Activated CD8-positive, alpha-beta memory T cell treated with anti-CD3 and anti-CD28 coated beads, Interleukin-2, amount 50 U/mL, for 4 hours (primary cell): ENCODE measurements at regions not wholly inside any gene's neighbourhood (a gene's known extent, or its start where the extent isn't known, plus 50 kb on each side); places are given as distances from the start of the nearest gene placed in this dataset.
"Not testable (repeated sequence)": the region's sequence is repeated elsewhere in the genome, so short reads cannot be mapped to it uniquely, and the experiment has no call there.

ENCODE experiments used
- DNase-seq: peaks from one replicate; pipeline ENCODE4 v3.0.0-alpha.2; 2020

DNA sequence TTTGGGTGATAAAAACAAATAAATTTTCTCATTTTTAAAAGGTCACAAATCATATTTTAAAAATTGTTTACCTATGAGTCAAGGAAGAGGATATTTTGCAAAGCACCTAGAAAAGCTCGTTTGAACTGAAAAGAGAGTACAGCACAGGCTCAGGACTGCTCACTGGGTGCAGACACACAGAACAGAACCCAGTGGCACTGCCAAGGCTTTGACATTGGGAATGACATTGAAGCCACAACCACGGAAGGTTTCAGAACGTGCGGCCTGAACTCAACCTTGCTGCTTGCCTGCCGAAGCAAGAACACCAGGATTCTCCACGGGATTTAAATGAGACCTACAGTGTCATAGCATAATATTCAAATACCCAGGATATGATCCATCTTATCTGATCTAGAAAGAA lies 597.1 kb upstream of the B3GAT1 start:
- no peak for DNase-seq

DNA sequence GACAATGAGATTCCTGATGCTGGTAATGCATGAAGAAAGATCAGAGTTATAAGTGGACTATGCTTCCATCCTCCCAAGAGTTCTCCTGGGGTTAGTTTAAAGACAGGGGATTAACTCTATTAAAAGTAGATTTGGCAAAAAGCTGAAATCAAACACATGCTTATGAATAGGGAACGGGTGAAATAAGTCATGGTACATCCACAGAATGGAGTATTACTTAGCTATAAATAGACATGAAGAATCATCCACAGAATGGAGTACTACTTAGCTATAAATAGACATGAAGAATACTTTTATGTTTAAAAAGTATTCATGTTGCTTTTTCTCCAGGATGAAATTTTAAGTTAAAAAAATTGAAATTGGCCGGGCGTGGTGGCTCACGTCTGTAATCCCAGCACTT lies 596.4 kb upstream of the B3GAT1 start:
- DNase-seq: no peak

DNA sequence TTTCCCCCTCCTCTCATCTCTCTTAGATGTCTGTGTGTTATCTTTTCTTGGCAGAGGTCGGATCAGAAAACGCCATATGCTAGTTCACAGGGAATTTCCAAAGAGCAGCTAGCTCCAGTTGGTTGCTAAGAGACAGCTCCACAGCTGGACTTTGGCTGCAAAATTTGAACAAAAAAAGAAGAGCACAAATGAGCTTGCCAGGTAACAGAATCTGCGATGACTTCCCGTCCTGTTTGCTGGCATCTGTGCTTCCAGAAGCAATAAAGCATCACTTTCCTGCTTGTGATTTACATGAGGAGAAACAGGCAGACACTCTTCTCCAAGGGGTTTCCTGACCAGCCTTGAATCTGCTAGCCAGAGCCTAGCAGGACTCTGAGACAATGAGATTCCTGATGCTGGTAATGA lies 596.0 kb upstream of the B3GAT1 start:
- no peak for DNase-seq

- DNase-seq: no peak
These were observed 594.8 kb upstream of the B3GAT1 start for GRCh38 chr11:135006800-135007199.

- DNase-seq: no peak
These were observed 592.5 kb upstream of the B3GAT1 start for GRCh38 chr11:135004495-135004894.

- no peak for DNase-seq
These were observed 590.2 kb upstream of the B3GAT1 start for GRCh38 chr11:135002236-135002635.

DNA sequence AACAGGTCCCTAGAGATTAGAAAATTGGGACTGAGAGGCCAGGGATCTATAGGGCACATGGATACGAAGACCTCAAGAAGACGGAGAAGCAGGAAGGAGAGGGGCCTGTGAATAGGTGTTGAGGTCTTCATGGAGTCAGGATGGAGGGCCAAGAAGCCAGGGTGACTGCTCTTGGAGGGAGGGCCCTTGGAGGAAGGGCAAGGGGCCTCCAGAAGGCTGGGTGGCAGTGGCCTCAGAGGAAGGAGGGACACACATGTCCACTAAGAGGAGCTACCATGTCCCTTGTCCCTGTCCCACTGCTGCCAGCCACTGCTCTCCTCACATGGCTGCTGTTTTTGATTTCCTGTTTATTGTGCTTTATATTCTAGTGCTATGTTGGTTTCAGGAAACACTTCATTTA lies 589.5 kb upstream of the B3GAT1 start:
- no peak for DNase-seq

DNA sequence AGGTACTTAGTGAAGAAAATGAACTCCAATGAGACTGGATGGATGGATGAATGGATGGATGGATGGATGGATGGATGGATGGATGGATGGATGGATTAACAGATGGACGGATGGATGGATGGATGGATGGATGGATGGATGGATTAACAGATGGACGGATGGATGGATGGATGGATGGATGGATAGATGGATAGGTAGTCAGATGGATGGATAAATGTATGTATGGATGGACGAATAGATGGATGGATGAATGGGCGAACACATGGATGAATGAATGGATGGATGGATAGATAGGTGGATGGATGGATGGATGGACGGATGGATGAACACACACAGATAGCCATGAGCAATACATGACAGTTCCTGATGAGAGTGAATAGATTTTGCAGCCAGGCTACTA lies 589.0 kb upstream of the B3GAT1 start:
- not testable (repeated sequence) for DNase-seq

DNA sequence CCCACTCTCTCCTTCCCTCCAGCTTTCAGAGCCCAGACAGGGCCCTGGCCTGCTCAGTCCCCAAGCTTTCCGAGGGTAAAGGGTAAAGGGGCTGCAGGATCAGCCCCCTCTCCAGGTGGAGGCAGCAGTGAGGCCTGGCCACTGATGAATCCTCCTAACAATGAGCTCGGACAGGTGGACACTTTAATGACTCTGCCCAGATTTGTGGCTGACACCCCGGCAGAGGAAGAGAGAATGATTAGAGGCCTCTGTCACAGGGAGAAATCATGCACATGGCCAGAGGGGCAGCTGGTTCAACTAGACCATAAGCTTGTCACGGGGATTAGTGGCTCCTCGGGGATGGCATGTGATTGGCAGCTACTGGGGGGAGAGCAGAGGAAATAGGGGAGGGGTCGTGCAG lies 587.5 kb upstream of the B3GAT1 start:
- DNase-seq: no peak

DNA sequence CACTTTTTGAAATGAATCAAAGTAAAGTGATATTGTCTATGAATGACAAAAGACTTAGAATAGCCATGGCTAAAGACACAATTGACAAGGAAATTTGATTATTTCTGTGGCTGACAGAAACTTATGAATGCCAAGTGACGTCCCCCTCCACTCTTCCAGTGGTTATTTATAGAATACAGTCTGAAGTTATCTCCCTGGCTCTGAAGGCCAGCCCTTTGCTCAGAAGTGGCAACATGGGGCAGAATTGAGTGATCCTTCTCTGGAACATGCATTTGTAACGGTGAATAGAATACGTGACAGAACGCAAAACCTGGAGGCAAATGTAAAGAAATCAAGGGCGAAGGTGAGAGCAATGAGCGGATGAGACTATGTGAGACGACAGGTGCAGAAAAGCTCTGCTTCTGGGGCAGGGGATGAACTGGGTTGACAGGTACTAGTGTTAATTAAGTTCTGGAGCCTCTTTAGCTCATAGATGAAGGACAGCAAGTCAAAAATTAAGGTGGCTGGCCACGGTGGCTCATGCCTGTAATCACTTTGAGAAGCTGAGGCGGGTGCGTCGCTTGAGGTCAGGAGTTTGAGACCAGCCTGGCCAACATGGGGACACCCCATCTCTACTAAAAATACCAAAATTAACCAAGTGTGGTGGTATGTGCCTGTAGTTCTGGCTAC lies 585.7 kb upstream of the B3GAT1 start:
- DNase-seq: no peak

DNA sequence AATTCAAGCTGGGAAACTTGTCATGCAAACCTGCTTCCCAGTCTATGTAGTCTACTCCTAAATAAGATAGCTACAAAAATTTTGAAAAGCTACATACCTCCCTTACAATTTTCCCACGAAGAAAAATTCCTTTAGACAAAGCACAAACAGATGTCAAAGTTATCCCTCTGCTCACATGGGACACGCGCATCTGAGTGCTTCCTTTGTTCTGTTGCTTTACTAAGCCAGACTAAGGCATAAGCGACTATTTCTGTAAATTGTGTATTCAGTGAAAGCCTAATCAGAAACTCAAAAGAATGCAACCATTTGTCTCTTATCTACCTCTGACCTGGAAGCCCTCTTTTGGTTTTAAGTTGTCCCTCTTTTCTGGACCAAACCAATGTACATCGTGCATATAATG lies 583.7 kb upstream of the B3GAT1 start:
- DNase-seq: no peak

DNA sequence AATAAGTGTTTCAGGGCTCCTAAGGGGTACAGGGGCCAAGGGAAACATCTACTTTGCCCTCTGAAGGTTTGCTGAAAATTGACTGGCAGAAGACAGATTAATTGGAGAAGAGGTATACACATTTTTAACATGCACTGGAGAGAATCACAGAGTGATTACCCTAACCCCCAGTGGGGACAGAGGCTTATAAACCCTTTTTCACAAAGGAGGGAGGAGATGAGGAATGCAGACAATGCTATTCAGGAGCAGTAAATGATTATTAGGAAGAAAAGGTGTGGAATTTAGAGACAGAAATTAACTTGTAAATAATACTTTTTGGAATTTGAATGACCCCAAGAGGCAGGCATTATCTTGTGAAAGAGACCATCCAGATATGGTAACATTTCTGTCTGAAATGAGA lies 582.4 kb upstream of the B3GAT1 start:
- DNase-seq: no peak

- no peak for DNase-seq
These were observed 581.7 kb upstream of the B3GAT1 start for GRCh38 chr11:134993691-134994243.

DNA sequence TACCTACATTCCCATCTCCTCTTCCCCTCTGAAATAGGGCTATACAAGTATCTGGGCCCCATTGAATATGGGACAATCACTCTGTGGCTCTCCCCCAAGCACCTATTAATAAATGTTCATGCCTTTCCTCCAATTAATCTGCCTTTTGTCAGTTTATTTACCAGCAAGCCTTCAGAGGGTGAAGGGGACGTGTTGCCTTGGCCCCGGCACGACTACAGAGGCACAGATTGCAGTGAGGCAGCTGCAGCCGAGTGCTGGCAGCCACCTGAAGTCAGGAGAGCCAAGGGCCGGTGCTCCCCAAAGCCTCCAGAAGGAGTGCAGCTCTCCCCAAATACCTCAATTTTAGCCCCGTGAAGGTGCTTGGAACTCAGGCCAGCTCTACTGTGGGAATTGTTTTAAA lies 580.9 kb upstream of the B3GAT1 start:
- no peak for DNase-seq

GRCh38 chr11:134988495-134988894 lies 576.5 kb upstream of the B3GAT1 start:
- DNase-seq: no peak

DNA sequence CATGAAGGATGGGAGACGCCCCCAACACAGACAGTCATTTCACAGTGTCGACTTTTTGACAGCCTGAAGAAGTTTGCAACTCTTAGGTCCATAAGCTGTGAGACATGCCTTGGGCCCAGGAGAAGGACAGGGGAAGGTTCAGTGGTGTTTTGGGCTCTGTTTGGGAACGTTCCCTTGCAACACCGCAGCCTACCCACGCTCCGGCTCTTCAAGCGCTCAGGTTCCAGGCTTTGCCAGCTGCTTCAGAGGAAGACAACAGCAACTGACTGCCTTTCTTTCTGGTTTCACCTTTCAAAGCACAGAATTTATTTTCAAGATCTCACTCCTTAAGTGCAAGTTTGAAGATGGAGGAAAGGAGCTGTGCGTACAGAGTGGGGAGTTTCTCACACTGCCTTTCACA lies 575.8 kb upstream of the B3GAT1 start:
- DNase-seq: no peak

DNA sequence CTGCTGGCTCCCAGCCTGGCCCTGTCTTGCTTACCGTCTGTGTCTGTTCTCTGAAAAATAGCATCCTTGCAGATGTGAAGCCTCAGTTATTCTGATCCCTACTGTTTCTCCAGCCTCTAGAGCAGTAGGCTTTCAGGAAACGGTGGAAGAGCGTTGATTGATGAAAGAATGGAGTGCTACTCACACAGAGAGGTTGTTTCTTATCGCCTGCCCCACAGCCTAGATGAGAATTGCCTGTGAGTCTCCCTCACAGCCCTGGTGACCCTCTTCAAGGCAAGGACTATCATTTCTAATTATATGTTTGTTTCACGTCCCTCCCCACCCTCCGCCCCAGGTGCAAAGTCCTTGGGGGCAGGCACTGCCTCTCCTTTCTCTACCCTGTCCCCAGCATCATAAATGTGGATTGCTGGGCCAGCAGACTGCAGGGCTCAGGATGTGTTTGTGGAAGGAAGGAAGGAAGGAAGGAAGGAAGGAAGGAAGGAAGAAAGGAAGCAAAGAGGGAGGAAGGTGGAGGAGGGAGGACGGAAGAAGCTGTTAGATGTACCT lies 575.3 kb upstream of the B3GAT1 start:
- DNase-seq: no peak

- DNase-seq: no peak
These were observed 572.4 kb upstream of the B3GAT1 start for GRCh38 chr11:134984421-134984820.

DNA sequence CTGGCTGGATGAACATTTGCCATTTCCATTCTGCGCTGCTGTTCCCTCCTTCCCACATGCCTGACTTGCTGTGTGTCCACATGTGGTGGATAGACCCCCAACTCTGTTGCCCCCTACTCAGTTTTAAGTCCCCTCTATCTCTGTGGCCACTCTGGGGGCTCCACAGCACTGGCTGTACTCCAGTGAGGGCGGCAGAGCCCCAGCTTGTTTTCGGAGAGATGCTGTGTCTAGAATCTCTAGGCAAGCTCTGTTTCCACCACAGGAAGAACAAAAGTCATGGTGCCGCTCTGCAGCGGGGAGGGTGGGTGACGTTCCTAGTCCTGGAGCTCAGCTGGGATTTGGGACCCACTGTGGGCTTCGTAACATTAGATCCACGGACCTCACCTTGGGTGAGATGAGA lies 570.4 kb upstream of the B3GAT1 start:
- not testable (repeated sequence) for DNase-seq

DNA sequence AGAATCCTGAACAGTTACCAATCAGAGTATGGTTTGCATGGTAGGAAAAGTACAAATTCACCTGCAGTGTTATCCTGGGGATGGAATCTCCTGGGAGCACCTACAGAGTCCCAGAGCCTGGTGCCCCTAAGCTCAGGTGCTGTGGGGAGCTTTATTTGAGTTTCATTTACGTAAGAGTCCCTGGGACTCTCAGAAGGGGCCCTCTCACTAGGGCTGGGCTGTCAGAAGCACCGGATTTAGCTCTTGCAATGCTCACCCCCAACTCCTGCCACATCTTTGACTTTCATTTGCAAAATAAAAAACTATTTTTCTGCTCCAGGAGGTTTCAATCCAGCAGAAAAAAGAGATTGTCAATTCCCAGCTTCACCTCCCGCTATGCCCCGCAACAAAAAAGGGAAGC lies 569.8 kb upstream of the B3GAT1 start:
- no peak for DNase-seq

DNA sequence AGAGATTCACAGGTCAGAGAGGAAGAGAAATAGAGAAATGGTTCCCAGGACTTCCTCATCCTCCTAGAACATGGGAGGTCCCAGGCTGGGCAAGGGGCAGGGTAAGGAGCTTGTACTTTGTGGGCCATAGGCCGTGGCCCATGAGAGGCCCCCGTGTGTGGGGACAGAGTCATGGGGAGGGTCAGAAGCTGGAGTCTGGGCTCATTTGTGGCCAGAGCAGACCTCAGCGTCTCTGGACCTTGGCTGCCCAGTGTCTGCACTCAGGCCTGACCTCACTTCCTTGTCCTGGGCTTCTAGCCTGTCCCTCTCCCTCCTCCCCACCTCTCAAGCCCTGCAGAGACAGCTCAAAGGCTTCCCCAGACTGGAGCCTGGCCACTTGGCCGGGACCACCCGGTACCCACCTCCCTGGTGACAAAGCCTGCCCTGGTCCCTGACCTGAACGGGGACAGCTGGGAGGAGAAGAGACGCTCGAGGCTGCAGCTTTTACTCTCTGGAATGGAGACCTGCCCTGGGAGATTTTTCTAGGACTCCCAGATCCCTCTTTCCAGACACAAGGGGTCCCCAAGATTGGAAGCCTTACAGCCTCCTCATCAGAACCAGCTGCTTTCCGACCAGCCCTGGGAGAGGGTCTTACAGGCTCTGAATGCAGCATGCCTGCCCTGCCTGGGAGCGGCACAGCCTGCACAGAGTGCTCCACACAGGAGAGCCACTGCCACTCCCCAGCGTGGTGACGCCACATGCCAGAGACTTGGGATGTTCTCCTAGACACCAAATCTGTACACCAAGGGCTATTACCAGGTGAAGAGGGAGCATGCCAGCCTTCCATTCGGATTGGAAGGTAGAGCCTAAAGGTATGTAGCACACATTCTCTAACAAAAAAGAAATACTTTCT lies 569.0 kb upstream of the B3GAT1 start:
- DNase-seq: no peak

DNA sequence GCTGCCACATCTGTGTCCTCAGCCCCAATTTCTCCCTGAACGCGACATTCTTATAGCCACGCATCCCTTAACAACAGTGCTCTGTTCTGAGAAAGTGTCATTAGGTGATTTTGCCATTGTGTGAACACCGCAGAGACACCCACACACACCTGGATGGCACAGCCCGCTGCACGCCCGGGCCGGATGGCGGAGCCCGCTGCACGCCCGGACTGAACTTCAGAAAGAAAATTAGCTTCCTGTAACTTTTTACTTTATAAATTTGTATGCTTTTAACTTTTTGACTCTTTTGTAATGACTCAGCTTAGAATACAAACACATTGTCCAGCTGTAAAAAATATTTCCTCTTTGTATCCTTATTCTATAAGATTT lies 567.0 kb upstream of the B3GAT1 start:
- DNase-seq: not testable (repeated sequence)

DNA sequence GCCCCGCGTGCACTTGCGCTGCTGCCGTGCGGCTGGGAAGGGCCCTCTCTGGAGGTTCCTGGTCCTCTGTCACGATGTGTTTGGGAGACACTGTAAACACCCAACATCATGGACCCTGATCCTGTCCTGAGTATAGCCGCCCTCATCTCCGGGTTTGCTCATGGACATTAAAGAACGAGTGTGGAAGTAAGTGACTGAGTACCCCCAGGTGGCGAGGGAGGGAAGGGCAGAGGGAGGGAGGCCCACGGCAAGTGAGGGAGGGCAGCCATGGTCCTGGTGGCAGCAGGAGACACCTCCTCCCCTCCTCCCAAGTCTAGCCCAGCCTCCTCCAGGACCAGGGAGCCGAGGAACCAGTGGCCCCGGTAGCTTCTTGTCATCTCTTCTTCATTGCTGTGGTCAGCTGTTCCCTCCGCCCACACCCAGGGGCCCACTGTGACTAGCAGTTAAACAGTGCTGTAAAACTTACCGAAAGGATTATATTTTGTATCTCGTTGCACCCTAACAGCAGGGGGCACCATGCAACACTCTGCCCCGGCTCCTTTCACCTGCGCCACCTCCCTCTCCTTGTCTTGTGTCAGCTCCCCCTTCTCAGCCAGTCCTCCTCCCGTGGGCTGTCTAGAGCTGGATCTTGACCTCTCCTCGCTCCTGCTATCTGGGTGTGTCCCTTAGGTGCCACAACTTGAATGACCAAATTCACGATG lies 566.5 kb upstream of the B3GAT1 start:
- no peak for DNase-seq
